A549 (cell line): ENCODE measurements at regions not wholly inside any gene's neighbourhood (a gene's known extent, or its start where the extent isn't known, plus 50 kb on each side); places are given as distances from the start of the nearest gene placed in this dataset.

Source experiments
- ATAC-seq, 2 experiments: fragments of 200-7000 bp in 1 of 2; fragments of >200 bp in 1 of 2; cut with Nextera tagmentation in 1 of 2; cut with Tn5 transposase in 1 of 2; 3 replicates each; pipeline versions ENCODE4 v1.8.0 to v1.9.1; 2018 to 2020; ENCODE audit warnings: mild to moderate bottlenecking in 1 of 2, moderate library complexity in 1 of 2
- CTCF ChIA-PET: fragments of 300-600 bp; sonication (Branson Sonifier 250); formaldehyde crosslinking; extraction: SDS; loops from one replicate; lab custom pipeline; 2021; ENCODE audit warnings: antibody characterized with exemption, inconsistent platforms; lab: Yijun Ruan, JAX
- POLR2A ChIA-PET: fragments of 350-600 bp; formaldehyde crosslinking; extraction: SDS; loops from one replicate; lab custom pipeline; 2021; ENCODE audit warnings: antibody characterized with exemption, inconsistent platforms; lab: Yijun Ruan, JAX
- DNase-seq, 2 experiments: peaks; one replicate each; pipeline versions ENCODE4 v3.0.0 to v3.0.0-alpha.2; 2011 to 2016; ENCODE audit warnings: low read depth in 1 of 2, low spot score in 1 of 2
- FAIRE-seq: peaks from 2 replicates; lab custom pipeline; 2011; peaks lifted over from hg19 to GRCh38; lab: Jason Lieb, UNC
- H3K27ac ChIP-seq, 2 experiments: fragments of >200 bp; sonication (Bioruptor Twin); formaldehyde crosslinking; 3 replicates each; pipeline ENCODE4 v1.5.1; 2016 to 2017
- H3K4me1 ChIP-seq: fragments of >200 bp; sonication (Bioruptor Twin); formaldehyde crosslinking; 3 replicates; pipeline ENCODE4 v1.6.1; 2016
- H3K4me2 ChIP-seq: fragments of >200 bp; sonication (Bioruptor Twin); formaldehyde crosslinking; 3 replicates; pipeline ENCODE4 v1.6.1; 2016
- H3K4me3 ChIP-seq: fragments of >200 bp; sonication (Bioruptor Twin); formaldehyde crosslinking; 3 replicates; pipeline ENCODE4 v1.5.1; 2016
- H3K9me3 ChIP-seq: fragments of >200 bp; sonication (Bioruptor Twin); formaldehyde crosslinking; 3 replicates; pipeline ENCODE4 v1.6.1; 2016
- CBX8 ChIP-seq: fragments of 200-600 bp; sonication (generic); IDR thresholded peaks from 2 replicates; pipeline ENCODE4 v1.6.1; 2016
- CEBPB ChIP-seq, 2 experiments: fragments of >200 bp in 1 of 2; sonication (Bioruptor Twin) in 1 of 2; formaldehyde crosslinking in 1 of 2; IDR thresholded peaks; 2 replicates each; pipeline ENCODE4 v1.6.1; 2012 to 2016
- ELK1 ChIP-seq: fragments of 150-350 bp; IDR thresholded peaks from 2 replicates; pipeline ENCODE4 v1.6.1; 2014; ENCODE audit warnings: low read depth, mild to moderate bottlenecking, low read length
- EP300 ChIP-seq, 2 experiments: fragments of >200 bp; sonication (Bioruptor Twin); formaldehyde crosslinking; IDR thresholded peaks; 2 replicates in 1 of 2; 3 replicates in 1 of 2; pipeline ENCODE4 v1.6.1; 2016 to 2017
- FOSL2 ChIP-seq, 2 experiments: fragments of 450-650 bp in 1 of 2; fragments of >200 bp in 1 of 2; sonication (Bioruptor Twin) in 1 of 2; formaldehyde crosslinking; IDR thresholded peaks; 2 replicates each; pipeline versions ENCODE4 v1.5.0 to v1.6.1; 2016 to 2020; ENCODE audit warnings: mild to moderate bottlenecking in 1 of 2, moderate library complexity in 1 of 2
- HES2 ChIP-seq: fragments of >200 bp; sonication (Bioruptor Twin); formaldehyde crosslinking; IDR thresholded peaks from 2 replicates; pipeline ENCODE4 v1.6.1; 2016
- HEYL ChIP-seq: fragments of 250-450 bp; sonication (Bioruptor Pico); IDR thresholded peaks from 2 replicates; pipeline ENCODE4 v1.8.0; 2021; ENCODE audit warnings: mild to moderate bottlenecking, moderate library complexity
- HOXB5 ChIP-seq: fragments of 250-450 bp; sonication (Bioruptor Pico); IDR thresholded peaks from 2 replicates; pipeline ENCODE4 v1.5.0; 2020; ENCODE audit warnings: mild to moderate bottlenecking, moderate library complexity
- JUN ChIP-seq, 2 experiments: fragments of >200 bp; sonication (Bioruptor Twin); formaldehyde crosslinking; IDR thresholded peaks; 2 replicates in 1 of 2; 3 replicates in 1 of 2; pipeline ENCODE4 v1.6.1; 2016 to 2017
- KDM1A ChIP-seq: fragments of 200-600 bp; sonication (generic); IDR thresholded peaks from 2 replicates; pipeline ENCODE4 v1.6.1; 2016; ENCODE audit warnings: low read depth, mild to moderate bottlenecking
- KDM5A ChIP-seq: fragments of 200-600 bp; sonication (generic); IDR thresholded peaks from 2 replicates; pipeline ENCODE4 v1.6.1; 2016; ENCODE audit warnings: antibody characterized with exemption, mild to moderate bottlenecking
- MYC ChIP-seq: IDR thresholded peaks from 2 replicates; pipeline ENCODE4 v1.6.1; 2012; ENCODE audit warnings: mild to moderate bottlenecking, inconsistent platforms, low read length, improper control_type of control experiment, borderline replicate concordance
- NPAS2 ChIP-seq: fragments of 250-450 bp; sonication (Bioruptor Pico); IDR thresholded peaks from 2 replicates; pipeline ENCODE4 v1.8.0; 2022; ENCODE audit warnings: mild to moderate bottlenecking, moderate library complexity, borderline replicate concordance
- RFX5 ChIP-seq: fragments of 450-650 bp; IDR thresholded peaks from 2 replicates; pipeline ENCODE4 v1.7.1; 2014; ENCODE audit warnings: antibody characterized with exemption, mild to moderate bottlenecking, moderate library complexity
- RNF2 ChIP-seq: fragments of 200-600 bp; sonication (generic); IDR thresholded peaks from 2 replicates; pipeline ENCODE4 v1.6.1; 2016; ENCODE audit warnings: low read depth, mild to moderate bottlenecking, antibody characterized with exemption, moderate library complexity, borderline replicate concordance
- SMC3 ChIP-seq: fragments of >200 bp; sonication (Bioruptor Twin); formaldehyde crosslinking; IDR thresholded peaks from 3 replicates; pipeline ENCODE4 v1.6.1; 2018; ENCODE audit warnings: inconsistent platforms
- TP53 ChIP-seq: fragments of 250-450 bp; sonication (Bioruptor Pico); IDR thresholded peaks from 2 replicates; pipeline ENCODE4 v1.5.0; 2021; ENCODE audit warnings: mild to moderate bottlenecking, moderate library complexity
- ZNF302 ChIP-seq: fragments of 250-450 bp; sonication (Bioruptor Pico); IDR thresholded peaks from 2 replicates; pipeline ENCODE4 v1.9.0; 2021; ENCODE audit warnings: inconsistent platforms, mild to moderate bottlenecking, moderate library complexity
- WGBS: methylation state at CpG from one replicate; pipeline ENCODE4 v1.1.6; 2017; ENCODE audit errors: missing lambda C conversion rate; 5-methylcytosine and 5-hydroxymethylcytosine counted together
- TF ChIP-seq, protein P1 (sequence below): fragments of 250-450 bp; sonication (Bioruptor Pico); IDR thresholded peaks from 2 replicates; pipeline ENCODE4 v1.5.0; 2020; ENCODE audit warnings: low read depth, mild to moderate bottlenecking, moderate library complexity
- TF ChIP-seq, protein P2 (sequence below): IDR thresholded peaks from 2 replicates; pipeline ENCODE4 v1.6.1; 2012

DNA sequence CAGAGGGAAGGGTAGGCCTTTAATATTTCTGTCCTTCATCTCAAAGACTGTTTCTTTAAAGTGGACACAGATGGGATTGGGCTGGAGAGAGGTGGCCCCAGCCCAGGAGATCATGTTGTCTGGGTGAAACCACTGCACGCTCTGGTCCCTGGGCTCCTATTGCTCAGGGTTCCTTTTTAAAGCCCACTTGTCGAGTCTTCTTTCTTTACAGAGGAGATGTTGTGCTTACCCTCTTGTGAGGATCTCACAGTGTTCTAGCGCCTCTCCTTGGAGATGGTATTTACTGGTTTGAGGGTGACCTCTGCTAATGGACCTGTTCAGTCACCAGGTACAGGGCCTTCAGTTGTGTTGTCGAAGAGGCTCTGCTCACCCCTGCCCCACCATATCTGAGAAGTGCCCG is 128.4 kb downstream of the TM9SF2 start:
- no peak overlapping the region for H3K4me3 ChIP-seq
- DNase-seq (no peak), ATAC-seq (no peak), FAIRE-seq (no peak)
- H3K9me3 ChIP-seq, result 0 out of 3 replicates have a peak, but pooled peaks cover 5% of the 10 kb centered on the region
- H3K4me1 ChIP-seq, result peaks cover 21% of the 10 kb centered on the region
- H3K27ac ChIP-seq, result no peak overlapping the region
- no peak overlapping the region for H3K4me2 ChIP-seq
- WGBS, result 89% methylated on average over 5 of the region's 5 CpGs
- TF ChIP-seq, protein P1, sequence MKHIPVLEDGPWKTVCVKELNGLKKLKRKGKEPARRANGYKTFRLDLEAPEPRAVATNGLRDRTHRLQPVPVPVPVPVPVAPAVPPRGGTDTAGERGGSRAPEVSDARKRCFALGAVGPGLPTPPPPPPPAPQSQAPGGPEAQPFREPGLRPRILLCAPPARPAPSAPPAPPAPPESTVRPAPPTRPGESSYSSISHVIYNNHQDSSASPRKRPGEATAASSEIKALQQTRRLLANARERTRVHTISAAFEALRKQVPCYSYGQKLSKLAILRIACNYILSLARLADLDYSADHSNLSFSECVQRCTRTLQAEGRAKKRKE (CRISPR knock-in tag), result no peak
- TF ChIP-seq HEYL (CRISPR knock-in tag) (no peak), JUN (IDR thresholded peaks at IDR 0.05) (no peak), MYC (no peak)
- TF ChIP-seq, protein P2, sequence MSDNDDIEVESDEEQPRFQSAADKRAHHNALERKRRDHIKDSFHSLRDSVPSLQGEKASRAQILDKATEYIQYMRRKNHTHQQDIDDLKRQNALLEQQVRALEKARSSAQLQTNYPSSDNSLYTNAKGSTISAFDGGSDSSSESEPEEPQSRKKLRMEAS, result no peak
- ChIA-PET CTCF (no interaction called here), POLR2A (no interaction called here)

DNA sequence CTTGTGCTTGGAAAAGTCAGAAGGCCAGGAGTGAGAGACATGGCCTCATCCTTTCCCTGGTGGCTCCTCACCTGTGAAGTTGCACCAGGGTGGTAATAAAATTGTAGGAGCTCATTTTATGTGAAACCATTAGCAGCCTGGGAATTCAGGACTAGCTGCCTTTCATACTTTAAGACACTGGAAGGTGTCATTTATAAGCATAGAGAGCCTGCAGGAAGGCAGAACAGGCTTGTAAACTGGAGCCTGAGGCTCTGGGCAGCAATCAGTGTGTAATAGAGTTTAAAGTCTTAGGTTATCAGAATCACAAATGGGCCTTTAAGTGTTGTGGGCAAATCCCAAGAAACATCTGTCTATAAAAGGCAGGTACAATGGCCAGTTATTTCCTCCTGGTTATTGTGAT is 127.2 kb downstream of the TM9SF2 start:
- peaks cover 21% of the 10 kb centered on the region for H3K4me1 ChIP-seq
- ChIA-PET CTCF (interaction anchor here (0.9 kb wide), 1 partner anchor 28 kb away, joined by 3 read pairs; no protein-coding TSS in a partner anchor), POLR2A (no interaction called here)
- FAIRE-seq, result no peak
- no peak for DNase-seq
- H3K4me2 ChIP-seq, result no peak overlapping the region
- H3K27ac ChIP-seq, result peak overlapping the region in 1 of 2 experiments; percentile 48; a peak in 3 of 6 replicates
- no peak for ATAC-seq
- H3K4me3 ChIP-seq, result no peak overlapping the region
- 0 out of 3 replicates have a peak, but pooled peaks cover 5% of the 10 kb centered on the region for H3K9me3 ChIP-seq
- TF ChIP-seq RNF2, result no peak
- TF ChIP-seq ZNF302 (CRISPR knock-in tag), result no peak
- no peak for TF ChIP-seq CBX8
- TF ChIP-seq EP300 (IDR thresholded peaks at IDR 0.05), result no peak
- no peak for TF ChIP-seq HOXB5 (CRISPR knock-in tag)
- TF ChIP-seq KDM1A, result no peak
- no peak for TF ChIP-seq SMC3
- TF ChIP-seq HES2, result no peak
- no peak for TF ChIP-seq NPAS2 (CRISPR knock-in tag)
- no peak for TF ChIP-seq RFX5
- no peak for TF ChIP-seq KDM5A
- TF ChIP-seq TP53 (CRISPR knock-in tag), result no peak
- TF ChIP-seq ELK1, result no peak

DNA sequence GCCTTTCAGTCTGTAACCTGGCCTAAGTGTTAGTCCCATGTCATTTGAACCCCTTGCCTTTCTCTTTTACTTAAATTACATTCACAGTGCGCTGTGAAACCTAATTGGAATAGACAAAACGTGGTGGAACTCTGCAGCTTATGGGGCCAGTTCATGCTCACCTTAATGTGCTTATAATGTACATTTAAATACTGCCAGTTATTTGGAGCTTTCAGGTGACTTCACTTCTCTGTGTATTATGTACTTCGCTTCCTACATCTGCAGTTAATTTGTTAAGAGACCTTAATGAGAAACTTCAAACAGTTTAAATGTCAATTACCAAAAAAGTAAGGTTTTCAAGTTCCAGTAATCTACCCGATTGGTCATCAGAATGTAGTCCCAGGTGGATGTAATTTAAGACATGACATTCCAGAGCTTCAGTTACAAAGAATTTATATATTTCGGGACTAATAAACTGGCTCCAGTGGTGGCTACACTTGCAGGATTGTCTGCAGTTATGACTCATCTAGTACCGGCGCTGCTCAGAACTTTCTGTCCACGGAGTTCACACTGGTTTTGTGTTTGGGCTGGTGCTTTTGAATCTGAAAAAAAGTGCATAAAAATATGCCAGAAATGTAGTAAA is 125.3 kb downstream of the TM9SF2 start:
- CTCF ChIA-PET, result interaction anchor here (1.2 kb wide), 1 partner anchor 9 kb away, joined by 4 read pairs; no protein-coding TSS in a partner anchor
- FAIRE-seq (no peak), DNase-seq (no peak)
- TF ChIP-seq CEBPB (IDR thresholded peaks at IDR 0.05) (no peak), FOSL2 (IDR thresholded peaks at IDR 0.05) (no peak; the same call in 1 of the 2 replicates), FOSL2 (CRISPR knock-in tag; IDR thresholded peaks at IDR 0.05) (peak; percentile 55)
- TF ChIP-seq, all 56 proteins: peak for 1
- WGBS, result 32% methylated on average over 8 of the region's 8 CpGs
- peak overlapping the region; percentile 60 to 63; a peak in 5 of 6 replicates for H3K27ac ChIP-seq
- H3K4me1 ChIP-seq, result peaks cover 21% of the 10 kb centered on the region
- H3K4me2 ChIP-seq, result peak overlapping the region; percentile 77
- POLR2A ChIA-PET, result no interaction called here
- H3K9me3 ChIP-seq, result no peaks in the 10 kb centered on the region
- peak; percentile 68 to 74; a peak in 4 of 6 replicates for ATAC-seq
- 0 out of 3 replicates have a peak overlapping the region, but pooled peaks have one; percentile 19 for H3K4me3 ChIP-seq
